ENCODE measurements at regions not wholly inside any gene's neighbourhood (a gene's known extent, or its start where the extent isn't known, plus 50 kb on each side); places are given as distances from the start of the nearest gene placed in this dataset.

- no peaks in the 10 kb centered on the region for H3K4me1 ChIP-seq (ENCODE audit: control insufficient read depth, insufficient read depth, low read length)
- no peak overlapping the region for H3K27ac ChIP-seq (ENCODE audit: low read depth, low read length)
- H3K27me3 Mint-ChIP-seq (ENCODE audit: insufficient read depth): no peaks in the 10 kb centered on the region
- peaks cover 30% of the 10 kb centered on the region for H3K9me3 Mint-ChIP-seq
- no peak overlapping the region for H3K9ac ChIP-seq (ENCODE audit: extremely low read depth, low read length, poor library complexity, severe bottlenecking)
- H3K4me1 Mint-ChIP-seq: peaks cover 5% of the 10 kb centered on the region
- DNase-seq: peak; percentile 73
- WGBS, 2 experiments (ENCODE audit: insufficient coverage in 1 of 2, insufficient read length in 1 of 2): 47% methylated on average over 1 of the region's 1 CpG; no CpG with 5 or more reads in 1 of the 2 experiments
- peaks cover 4% of the 10 kb centered on the region for H3K36me3 Mint-ChIP-seq (ENCODE audit: low read depth)
- H3K36me3 ChIP-seq (ENCODE audit: control insufficient read depth, insufficient read depth, low read length): no peaks in the 10 kb centered on the region
- no peaks in the 10 kb centered on the region for H3K27me3 ChIP-seq (ENCODE audit: control insufficient read depth, insufficient read depth, low read length, poor library complexity, severe bottlenecking)
- H3K4me3 ChIP-seq (ENCODE audit: low read length): no peak overlapping the region
- peaks cover 30% of the 10 kb centered on the region for H3K9me3 ChIP-seq (ENCODE audit: control insufficient read depth, low read length)
- H3K4me3 Mint-ChIP-seq: no peak overlapping the region
- TF ChIP-seq CTCF (conservative IDR thresholded peaks at IDR 0.05): no peak
- H3K27ac Mint-ChIP-seq: peak overlapping the region; percentile 55
These were observed 442.0 kb upstream of the SYT4 start for GRCh38 chr18:43719267-43719795.

- no peak overlapping the region for H3K9ac ChIP-seq (ENCODE audit: extremely low read depth, low read length, poor library complexity, severe bottlenecking)
- no peak overlapping the region for H3K4me3 Mint-ChIP-seq
These were observed 442.8 kb upstream of the SYT4 start for GRCh38 chr18:43720041-43720440.

GRCh38 chr18:43735570-43735969 lies 458.3 kb upstream of the SYT4 start:
- no peaks in the 10 kb centered on the region for H3K27me3 ChIP-seq (ENCODE audit: control insufficient read depth, insufficient read depth, low read length, poor library complexity, severe bottlenecking)
- Mint-ChIP-seq H3K27me3 (ENCODE audit: insufficient read depth) (no peaks in the 10 kb centered on the region), H3K36me3 (ENCODE audit: low read depth) (no peaks in the 10 kb centered on the region), H3K9me3 (no peaks in the 10 kb centered on the region), H3K4me1 (peaks cover 2% of the 10 kb centered on the region), H3K4me3 (no peak overlapping the region), H3K27ac (no peak overlapping the region)
- H3K4me3 ChIP-seq (ENCODE audit: low read length): no peak overlapping the region
- no peaks in the 10 kb centered on the region for H3K9me3 ChIP-seq (ENCODE audit: control insufficient read depth, low read length)
- H3K9ac ChIP-seq (ENCODE audit: extremely low read depth, low read length, poor library complexity, severe bottlenecking): no peak overlapping the region
- WGBS, 2 experiments (ENCODE audit: insufficient coverage in 1 of 2, insufficient read length in 1 of 2): 92% methylated on average over 1 of the region's 2 CpGs; no CpG with 5 or more reads in 1 of the 2 experiments
- no peaks in the 10 kb centered on the region for H3K36me3 ChIP-seq (ENCODE audit: control insufficient read depth, insufficient read depth, low read length)
- no peak for TF ChIP-seq CTCF (conservative IDR thresholded peaks at IDR 0.05)
- no peak overlapping the region for H3K27ac ChIP-seq (ENCODE audit: low read depth, low read length)
- no peak for DNase-seq
- H3K4me1 ChIP-seq (ENCODE audit: control insufficient read depth, insufficient read depth, low read length): no peaks in the 10 kb centered on the region

More at GRCh38 chr18:43720041-43720440, 442.8 kb upstream of the SYT4 start:
- peaks cover 30% of the 10 kb centered on the region for H3K9me3 Mint-ChIP-seq
- no peaks in the 10 kb centered on the region for H3K36me3 ChIP-seq (ENCODE audit: control insufficient read depth, insufficient read depth, low read length)
- no peak for TF ChIP-seq CTCF (conservative IDR thresholded peaks at IDR 0.05)
- WGBS, 2 experiments (ENCODE audit: insufficient coverage in 1 of 2, insufficient read length in 1 of 2): 90 to 100% methylated on average over 1 to 2 of the region's 2 CpGs
- H3K4me3 ChIP-seq (ENCODE audit: low read length): no peak overlapping the region
- H3K4me1 Mint-ChIP-seq: peaks cover 5% of the 10 kb centered on the region
- H3K27me3 ChIP-seq (ENCODE audit: control insufficient read depth, insufficient read depth, low read length, poor library complexity, severe bottlenecking): no peaks in the 10 kb centered on the region
- H3K27ac Mint-ChIP-seq: no peak overlapping the region
- H3K36me3 Mint-ChIP-seq (ENCODE audit: low read depth): peaks cover 4% of the 10 kb centered on the region
- no peaks in the 10 kb centered on the region for H3K4me1 ChIP-seq (ENCODE audit: control insufficient read depth, insufficient read depth, low read length)
- no peak overlapping the region for H3K27ac ChIP-seq (ENCODE audit: low read depth, low read length)
- H3K27me3 Mint-ChIP-seq (ENCODE audit: insufficient read depth): no peaks in the 10 kb centered on the region
- H3K9me3 ChIP-seq (ENCODE audit: control insufficient read depth, low read length): peaks cover 36% of the 10 kb centered on the region
- DNase-seq: no peak

All from endodermal cell (in vitro differentiated cells).